GM18868 (cell line): ENCODE measurements at regions not wholly inside any gene's neighbourhood (a gene's known extent, or its start where the extent isn't known, plus 50 kb on each side); places are given as distances from the start of the nearest gene placed in this dataset.

ENCODE experiments used
- ATAC-seq: cut with Tn5 transposase; IDR thresholded peaks from one replicate; pipeline ENCODE4 v1.9.1; 2021; ENCODE audit warnings: mild to moderate bottlenecking, moderate library complexity; ENCODE audit not compliant: unreplicated experiment

- no peak for ATAC-seq
These were observed 1052.7 kb upstream of the CNTN5 start for GRCh38 chr11:97968071-97968470.

GRCh38 chr11:97972731-97973130 is 1048.0 kb upstream of the CNTN5 start:
- no peak for ATAC-seq

GRCh38 chr11:97973352-97973857 is 1047.3 kb upstream of the CNTN5 start:
- ATAC-seq, result no peak

DNA sequence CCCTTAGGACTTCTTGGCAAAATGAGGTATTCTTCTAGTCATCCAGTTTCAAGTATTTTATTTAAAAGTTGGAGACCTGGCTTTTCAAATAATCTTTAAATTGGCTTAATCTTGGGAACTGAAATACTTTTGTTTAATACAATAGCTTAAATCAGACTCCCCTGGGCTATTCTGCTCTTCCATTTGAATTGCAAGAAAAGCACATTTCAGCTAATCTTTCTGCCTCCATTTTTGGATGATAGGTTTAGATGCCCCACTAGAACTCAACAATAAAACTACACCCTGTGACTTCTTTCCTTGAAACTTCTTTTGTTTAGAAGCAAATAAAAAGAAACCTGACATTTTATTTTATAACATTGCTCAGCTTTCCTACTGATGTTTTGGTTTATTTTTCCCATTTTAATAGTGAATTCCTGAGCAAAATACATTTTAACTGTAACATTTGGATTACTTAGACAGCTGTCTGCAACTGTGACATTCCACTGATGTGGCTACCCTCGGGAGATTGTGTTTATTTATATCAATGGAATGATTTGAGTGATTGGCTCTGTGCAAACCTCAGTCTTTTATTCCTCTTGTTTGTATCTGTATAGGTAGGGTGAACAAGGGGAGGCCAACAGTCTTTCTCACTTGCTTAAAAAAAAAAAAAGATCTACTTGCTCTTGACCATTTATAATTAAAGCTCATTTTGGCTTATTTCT is 1045.8 kb upstream of the CNTN5 start:
- no peak for ATAC-seq

GRCh38 chr11:97977726-97978125 is 1043.0 kb upstream of the CNTN5 start:
- ATAC-seq, result no peak

GRCh38 chr11:97979741-97980140 is 1041.0 kb upstream of the CNTN5 start:
- ATAC-seq, result no peak

DNA sequence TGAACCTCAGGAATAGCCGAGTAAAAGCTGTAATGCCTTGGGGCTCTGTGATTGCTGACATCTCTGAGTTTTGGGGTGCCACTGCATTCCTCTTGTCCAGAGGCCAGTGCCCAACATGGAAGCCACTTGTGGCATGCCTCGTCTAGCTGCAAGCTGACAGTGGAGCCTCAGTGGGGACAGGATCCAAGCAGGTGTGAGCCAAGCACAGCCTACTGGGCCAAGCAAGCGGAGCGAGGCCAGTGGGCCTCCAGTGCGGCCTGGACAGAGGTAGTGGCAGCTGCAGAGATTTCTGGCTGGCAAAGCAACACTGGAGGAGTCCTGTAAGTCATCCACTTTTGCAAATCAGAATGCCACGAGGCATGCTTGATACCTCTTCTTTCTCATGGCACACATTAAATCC is 1038.2 kb upstream of the CNTN5 start:
- no peak for ATAC-seq

DNA sequence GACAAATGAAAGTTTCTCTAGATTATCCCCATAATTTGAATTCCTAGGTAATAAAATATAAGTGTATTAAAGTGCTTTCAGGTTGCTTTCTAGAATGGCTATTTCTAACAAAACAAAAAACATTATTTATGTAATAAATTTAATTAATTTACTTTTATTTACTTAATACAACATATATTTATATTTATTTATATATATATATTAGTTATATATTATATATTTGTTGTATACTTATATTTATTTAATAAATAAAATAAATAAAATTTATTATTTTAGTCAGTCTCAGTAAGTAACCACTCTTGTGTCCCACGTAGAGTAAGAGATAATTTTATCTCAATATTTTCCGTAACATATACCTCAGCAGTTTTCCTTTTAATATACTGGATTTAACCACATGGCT is 1031.6 kb upstream of the CNTN5 start:
- no peak for ATAC-seq

DNA sequence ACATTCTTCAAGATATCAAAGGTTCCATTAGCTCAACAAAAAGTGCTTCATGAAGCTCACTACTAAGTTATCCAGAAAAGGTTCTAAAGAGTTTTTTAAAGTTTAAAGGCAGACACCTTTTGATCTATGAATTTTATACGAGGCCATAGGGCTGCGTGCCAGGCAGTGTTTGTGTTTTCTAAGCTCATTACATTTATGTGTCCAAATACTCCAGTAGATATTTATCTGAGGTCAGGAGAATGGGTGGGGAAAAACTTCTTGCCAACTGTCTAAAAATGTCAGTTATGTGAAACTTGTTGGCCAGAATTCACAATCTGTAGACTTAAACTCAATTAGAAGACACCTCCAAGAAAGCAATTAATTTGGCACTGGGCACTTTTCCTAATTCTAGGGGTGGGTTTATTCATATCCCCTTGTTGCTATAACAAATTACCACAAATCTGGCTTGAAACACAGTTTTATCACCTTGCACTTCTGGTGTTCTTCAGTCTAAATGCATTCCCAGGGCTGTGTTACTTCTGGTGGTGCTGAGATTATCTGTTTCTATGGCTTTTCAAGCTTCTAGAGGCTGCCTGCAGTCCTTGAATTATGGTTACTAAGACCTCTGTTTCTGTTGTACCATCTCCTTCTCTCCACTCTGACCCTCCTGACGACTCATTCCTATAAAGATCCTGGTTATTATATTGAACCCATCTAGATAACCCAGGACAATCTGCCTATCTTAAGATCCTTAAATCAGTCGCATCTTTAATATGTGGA is 1030.4 kb upstream of the CNTN5 start:
- ATAC-seq, result no peak

GRCh38 chr11:97993562-97993961 is 1027.2 kb upstream of the CNTN5 start:
- ATAC-seq, result no peak

DNA sequence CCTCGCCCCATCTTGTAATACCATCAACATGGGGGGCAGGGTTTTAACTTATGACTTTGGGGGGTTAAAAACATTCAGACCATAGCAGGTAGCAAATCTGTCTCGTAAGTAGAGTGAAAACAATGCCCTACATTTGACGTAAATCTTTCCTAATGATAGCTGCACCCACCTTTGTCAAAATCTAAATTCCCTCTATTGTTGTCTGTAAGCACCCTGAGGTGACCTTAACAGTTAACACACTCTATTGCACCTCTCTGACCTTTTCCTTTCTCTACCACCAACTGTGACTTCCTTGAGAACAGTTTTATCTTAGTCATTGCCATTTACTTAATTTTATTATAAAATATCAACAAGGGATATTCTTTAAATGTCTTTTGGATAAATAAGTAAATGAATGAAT is 1024.9 kb upstream of the CNTN5 start:
- ATAC-seq, result no peak

DNA sequence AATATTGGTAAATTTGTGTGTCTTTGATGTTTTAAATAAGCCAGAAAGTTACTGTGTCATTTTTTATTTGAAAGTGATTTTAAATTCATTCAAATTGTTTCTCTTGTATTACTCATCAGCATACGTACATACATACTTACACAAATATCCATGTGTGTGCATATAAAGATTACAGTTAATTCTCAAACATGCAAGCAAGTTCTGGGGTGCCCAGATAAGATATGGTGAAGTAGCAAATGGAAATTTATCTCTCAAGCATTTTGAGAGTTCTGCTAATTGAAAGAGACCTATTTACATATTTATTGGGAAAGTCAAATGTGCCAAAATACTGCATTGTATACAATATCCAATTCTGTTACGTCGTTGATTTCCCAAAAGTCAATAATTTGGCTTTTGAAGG is 1024.0 kb upstream of the CNTN5 start:
- no peak for ATAC-seq

DNA sequence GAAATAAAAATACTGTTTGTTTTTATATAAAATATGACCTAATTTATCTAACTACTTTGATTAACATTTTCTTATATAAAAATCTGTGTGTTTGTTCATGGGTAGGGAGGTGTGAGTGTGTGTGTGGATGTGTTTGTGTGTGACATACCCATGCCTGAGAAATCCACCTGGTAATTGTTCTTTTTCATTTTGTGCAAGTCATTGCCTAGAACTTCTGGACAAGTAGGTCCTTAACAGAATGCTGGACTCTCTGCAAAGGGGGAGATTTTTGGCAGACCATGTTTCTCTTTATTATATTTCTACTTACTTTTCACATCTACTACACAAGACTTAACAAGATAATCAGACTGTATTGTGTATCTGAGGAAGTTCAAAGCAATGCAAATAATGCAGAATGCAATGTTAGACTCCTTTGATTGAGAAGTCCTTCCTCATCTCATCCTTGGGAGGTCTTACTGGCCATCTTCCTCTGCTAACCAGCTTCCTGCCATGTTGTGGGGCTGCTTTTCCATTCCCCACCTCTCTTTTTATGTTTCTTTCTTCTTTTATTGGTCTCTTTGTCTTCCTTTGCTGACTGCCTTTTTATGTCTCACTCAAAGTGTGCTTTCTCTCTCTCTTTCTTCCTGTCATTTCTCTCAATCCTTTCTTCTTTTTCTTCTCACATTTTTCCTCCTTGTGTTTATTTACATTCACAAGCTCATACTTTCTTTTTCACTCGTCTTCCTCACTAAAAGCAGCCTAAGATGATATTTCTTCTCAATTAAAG is 1017.0 kb upstream of the CNTN5 start:
- no peak for ATAC-seq

- no peak for ATAC-seq
These were observed 1013.7 kb upstream of the CNTN5 start for GRCh38 chr11:98007072-98007471.

DNA sequence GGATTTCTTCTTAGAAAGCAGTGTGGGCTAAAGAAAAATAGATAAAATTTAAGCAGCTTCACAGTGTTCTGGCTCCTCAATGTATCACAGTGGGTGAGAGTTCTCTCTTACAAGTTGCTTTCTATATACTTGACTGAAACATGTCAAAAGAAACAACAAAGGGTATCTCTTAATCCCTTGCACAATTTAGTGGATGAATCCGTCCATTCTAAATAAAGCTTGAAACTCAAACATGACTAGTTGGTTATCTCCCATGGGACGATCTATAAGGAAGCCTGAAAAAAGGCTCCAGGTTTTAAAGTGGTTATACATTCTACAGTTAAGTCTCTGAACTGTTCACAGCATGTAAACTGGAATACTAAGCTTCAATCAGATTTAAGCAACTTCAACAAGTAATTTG is 993.1 kb upstream of the CNTN5 start:
- no peak for ATAC-seq

DNA sequence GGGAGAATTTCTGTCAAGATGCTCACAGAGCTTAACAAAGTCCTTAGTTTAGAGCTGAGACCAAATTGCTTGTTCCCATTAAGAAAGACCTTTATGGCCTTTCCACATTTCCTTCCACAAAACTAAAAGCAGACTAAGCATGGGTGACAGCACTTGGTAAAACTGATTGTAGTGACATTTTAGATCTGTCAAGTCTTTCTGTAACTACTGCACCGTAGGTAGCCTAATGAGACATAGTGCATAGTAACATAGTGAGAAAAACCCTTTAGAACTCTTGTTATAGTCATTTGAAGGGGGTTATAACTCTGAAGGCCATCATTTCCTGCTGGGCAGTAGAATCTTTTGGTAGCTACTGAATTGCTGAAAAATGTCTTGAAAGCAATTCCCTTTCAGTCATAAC is 990.9 kb upstream of the CNTN5 start:
- no peak for ATAC-seq

DNA sequence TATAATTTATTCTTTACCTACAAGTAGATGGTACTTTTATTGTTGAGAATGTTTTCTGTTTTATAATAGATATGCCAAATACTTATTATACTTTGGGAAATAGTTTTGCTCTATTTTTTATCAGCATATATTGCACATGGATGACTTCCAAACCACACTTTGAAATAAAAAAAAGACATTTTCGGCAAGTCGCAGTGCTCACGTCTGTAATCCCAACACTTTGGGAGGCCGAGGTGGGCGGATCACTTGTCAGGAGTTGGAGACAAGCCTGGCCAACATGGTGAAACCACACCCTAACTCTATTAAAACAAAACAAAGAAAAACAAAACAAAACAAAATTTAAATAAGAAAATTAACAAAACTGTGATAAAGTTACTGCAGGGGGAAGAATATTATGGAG is 983.9 kb upstream of the CNTN5 start:
- ATAC-seq, result no peak

- no peak for ATAC-seq
These were observed 980.5 kb upstream of the CNTN5 start for GRCh38 chr11:98040061-98040808.

DNA sequence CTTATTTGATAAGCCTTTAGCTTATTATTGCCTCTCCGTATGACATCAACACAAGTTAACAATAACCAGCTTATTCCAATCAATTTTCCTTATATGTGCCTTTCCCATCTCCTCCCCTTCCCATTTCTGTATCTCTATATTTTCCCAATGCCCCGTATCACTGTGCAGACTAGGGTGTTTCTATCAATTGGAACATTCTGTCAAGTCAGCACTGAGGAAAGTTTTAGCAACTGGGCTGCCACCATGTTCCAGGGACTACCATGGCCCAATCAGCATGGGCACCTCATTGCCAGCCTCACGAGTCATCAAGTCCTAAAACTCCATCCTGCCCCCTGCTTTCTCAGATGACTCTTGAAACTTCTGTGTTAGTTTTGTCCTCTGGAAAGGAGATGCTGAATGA is 973.1 kb upstream of the CNTN5 start:
- ATAC-seq, result no peak

- no peak for ATAC-seq
These were observed 966.9 kb upstream of the CNTN5 start for GRCh38 chr11:98053851-98054250.

DNA sequence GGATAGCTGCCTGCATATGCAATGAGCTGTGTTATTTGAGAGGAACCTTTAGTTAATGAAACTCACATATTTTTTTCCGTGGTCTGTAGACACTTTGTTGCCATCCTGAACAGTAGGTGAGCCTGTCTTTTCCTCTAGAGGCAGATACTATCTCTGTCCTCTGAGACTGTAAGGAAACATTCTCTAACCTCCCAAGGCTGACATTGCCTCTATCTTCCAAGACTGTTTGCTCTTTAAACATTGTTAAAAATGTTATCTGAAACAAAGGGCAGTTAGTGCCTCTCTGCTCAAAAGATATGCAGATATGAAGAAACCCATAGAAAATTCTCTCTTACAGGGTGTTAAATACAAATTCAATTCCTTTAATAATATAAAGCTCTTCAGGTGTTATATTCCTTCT is 963.8 kb upstream of the CNTN5 start:
- no peak for ATAC-seq
